GM19397 (cell line): ENCODE measurements at regions not wholly inside any gene's neighbourhood (a gene's known extent, or its start where the extent isn't known, plus 50 kb on each side); places are given as distances from the start of the nearest gene placed in this dataset.
"Not testable (repeated sequence)": the region's sequence is repeated elsewhere in the genome, so short reads cannot be mapped to it uniquely, and the experiment has no call there.

Experiments
- ATAC-seq: cut with Tn5 transposase; IDR thresholded peaks from one replicate; pipeline ENCODE4 v1.9.1; 2021; ENCODE audit warnings: mild to moderate bottlenecking, moderate library complexity; ENCODE audit not compliant: unreplicated experiment

DNA sequence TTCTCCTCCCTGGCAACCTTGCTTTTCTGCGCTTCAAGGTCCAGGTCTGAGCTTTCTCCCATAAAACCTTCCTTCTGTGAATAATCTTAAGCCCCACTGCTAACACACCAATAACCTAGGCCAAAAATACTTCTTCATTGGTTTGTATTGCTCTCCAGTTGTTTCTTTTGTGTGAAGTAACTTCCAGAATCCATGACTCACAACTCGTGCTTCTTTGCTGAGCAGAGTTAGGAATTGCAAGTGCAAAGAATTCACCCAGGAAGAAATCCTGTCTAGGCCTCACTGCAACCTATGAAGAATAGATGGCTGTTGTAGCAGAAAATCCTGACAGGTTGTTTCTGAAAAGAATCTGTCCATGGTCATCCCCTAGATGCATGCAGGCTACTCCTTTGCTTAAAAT, 295.7 kb downstream of the MED10 start:
- ATAC-seq, result no peak

- ATAC-seq, result no peak
Observed at GRCh38 chr5:6081727-6082210, 296.6 kb downstream of the MED10 start.

- ATAC-seq, result no peak
Observed at GRCh38 chr5:6080930-6081726, 297.2 kb downstream of the MED10 start.

GRCh38 chr5:6080436-6080835, 297.9 kb downstream of the MED10 start:
- ATAC-seq, result no peak

- ATAC-seq, result no peak
Observed at GRCh38 chr5:6078881-6079280, 299.5 kb downstream of the MED10 start.

DNA sequence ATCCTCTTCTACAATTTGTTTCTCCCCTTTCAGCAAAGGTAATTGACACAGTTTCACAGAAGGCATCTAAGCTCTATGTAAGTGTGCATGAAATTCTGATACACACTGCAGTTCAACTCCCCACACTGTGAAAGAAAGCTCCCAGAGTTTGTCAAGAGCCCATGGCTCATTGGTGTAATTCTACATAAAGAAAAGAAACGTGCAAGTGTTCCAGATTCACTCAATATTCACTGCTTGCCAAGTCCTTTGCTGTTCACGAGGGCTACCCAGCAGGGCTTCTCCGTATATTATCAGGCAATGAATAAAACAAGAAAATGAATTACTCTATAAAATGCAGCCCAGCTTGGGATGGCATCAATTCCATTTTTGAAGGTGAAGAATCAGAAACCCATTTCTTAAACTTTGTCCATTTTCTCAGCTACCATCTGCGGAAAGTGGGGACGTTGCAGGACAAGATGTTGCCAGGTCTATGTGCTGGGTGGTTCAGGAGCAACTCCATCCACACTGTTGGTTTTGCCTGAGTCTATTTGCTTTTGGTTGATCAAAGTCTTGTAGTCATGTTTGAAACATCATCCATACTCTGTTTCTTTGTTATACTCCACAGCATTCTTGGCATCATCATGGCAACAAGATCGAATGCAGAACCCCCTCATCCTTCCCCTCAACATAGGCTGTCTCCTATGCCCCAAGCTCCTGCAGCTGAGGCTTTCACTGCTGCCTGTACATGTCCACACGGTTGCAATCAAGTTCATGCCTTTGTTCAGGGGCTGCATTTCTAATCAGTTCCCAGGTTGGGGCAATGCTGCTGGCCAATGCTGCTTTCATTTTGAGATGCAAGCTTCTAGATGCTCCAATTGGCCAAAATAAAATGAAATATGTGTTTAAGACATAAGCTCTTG, 301.8 kb downstream of the MED10 start:
- no peak for ATAC-seq

DNA sequence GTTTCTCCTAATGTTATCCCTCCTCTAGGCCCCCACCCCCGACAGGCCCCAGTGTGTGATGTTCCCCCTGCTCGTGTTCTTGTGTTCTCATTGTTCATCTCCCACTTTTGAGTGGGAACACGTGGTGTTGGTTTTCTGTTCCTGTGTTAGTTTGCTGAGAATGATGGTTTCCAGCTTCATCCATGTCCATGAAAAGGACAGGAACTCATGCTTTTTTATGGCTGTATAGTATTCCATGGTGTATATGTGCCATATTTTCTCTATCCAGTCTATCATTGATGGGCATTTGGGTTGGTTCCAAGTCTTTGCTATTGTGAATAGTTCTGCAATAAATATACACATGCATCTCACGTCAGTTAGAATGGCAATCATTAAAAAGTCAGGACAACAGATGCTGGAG, 305.9 kb downstream of the MED10 start:
- not testable (repeated sequence) for ATAC-seq

- ATAC-seq, result no peak
Observed at GRCh38 chr5:6069496-6070185, 308.7 kb downstream of the MED10 start.

- no peak for ATAC-seq
Observed at GRCh38 chr5:6066016-6066415, 312.3 kb downstream of the MED10 start.

GRCh38 chr5:6059137-6059800, 319.1 kb downstream of the MED10 start:
- ATAC-seq, result no peak

GRCh38 chr5:6058055-6058715, 320.2 kb downstream of the MED10 start:
- no peak for ATAC-seq

DNA sequence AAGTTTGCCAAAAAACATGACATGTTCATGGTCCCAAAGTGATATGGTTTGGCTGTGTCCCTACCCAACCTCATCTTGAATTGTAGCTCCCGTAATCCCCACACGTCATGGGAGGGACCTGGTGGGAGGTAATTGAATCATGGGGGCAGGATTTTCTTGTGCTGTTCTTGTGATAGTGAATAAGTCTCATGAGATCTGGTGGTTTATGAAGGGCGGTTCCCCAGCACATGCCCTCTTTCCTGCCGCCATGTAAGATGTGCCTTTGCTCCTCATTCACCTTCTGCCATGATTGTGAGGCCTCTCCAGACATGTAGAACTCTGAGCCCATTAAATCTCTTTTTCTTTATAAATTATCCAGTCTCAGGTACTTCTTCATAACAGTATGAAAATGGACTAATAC, 322.1 kb downstream of the MED10 start:
- ATAC-seq, result no peak

DNA sequence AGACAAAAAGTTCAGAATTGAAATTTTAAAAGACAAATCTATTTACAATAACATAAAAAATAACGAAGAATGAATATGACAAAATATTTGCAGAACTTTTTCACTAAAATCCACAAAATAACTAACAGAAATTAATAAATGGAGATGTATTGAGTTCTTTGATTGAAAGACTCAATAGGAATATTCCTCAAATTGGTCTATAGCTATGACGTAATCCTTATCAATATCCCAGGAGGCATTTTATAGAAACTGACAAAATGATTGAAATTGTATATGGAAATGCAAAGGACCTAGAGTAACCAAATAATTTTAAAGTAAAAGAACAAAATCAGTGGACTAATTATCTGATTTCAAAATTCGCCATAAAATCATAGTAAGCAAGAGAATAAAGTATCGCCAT, 328.7 kb downstream of the MED10 start:
- ATAC-seq, result no peak

DNA sequence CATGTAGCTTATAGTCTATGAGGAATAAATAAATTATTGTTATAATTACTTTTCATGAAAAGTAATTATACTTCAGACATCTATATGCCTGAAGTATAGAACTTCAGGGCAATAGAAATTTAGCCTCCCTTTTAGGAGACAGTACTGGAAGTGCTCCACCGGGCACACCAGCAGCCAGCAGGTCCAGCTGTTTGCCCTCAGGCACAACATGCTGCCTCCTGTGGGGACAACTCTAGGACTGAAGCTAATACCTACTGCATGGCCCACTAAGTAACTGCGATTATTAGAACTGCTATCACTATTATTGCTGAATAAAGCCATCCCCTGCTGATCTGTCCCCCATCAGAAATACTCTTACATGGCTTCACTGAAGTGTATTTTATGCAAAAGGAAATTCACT, 329.6 kb downstream of the MED10 start:
- no peak for ATAC-seq

- no peak for ATAC-seq
Observed at GRCh38 chr5:6046296-6046967, 331.9 kb downstream of the MED10 start.

DNA sequence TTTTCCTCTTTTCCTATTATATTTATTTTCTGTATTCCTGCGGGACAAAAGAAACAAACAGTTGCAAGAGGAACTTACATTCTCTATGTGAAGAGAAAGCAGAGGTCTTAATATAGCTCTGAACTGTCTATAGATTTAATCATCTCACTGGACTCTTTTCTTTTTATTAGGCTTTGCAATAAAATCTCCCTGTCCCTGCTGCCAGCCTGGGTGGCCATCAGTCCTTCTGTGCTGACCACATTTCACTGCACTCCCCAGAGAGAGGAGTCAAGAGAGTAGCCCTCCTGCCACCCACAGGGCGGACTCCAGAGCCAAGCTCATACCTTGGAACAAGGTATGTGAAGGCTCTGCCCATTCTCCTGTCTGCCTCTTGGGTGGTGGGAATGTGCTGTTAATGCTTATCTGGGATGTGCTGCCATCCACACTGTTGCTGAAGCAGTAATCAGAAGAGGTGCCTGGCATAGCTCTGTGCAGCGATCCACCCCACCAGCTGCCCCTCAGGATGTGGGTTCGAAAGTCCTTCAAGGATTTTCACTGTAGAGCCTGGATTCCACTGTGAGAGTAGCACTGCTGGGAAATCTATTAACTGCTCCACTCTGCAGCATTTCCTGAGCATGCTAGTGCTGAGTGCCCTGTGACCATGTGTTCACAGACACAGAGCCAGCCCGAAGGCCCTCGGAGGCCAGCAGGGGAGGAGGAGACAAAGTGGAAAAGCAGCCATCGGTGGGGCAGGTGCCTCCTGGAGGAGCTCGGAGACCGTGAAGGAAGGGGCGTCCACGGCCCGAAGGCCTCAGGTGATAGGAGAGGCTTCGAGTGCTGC, 334.6 kb downstream of the MED10 start:
- no peak for ATAC-seq

- ATAC-seq, result no peak
Observed at GRCh38 chr5:6041977-6042550, 336.3 kb downstream of the MED10 start.

DNA sequence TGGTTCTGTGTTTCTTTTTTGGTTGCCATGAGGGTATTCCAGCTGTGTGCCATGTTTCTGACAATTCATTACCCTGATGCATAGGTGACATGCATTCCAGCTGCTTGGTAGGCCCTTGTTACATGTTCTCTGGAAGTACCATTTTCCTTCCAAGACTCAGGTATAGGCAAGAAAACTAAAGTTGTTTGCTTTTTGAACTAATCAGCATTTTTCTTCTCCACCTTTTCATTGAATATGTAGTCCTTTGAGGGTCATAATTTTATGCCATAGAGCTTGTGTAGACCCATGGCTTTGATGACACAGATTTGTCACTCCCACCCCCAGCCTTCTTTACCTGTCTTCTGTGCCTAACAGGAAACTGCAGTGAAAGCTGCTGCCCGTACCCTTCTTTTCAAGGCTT, 339.2 kb downstream of the MED10 start:
- ATAC-seq, result no peak

- ATAC-seq, result no peak
Observed at GRCh38 chr5:6036006-6036405, 342.3 kb downstream of the MED10 start.
